ENCODE measurements at regions not wholly inside any gene's neighbourhood (a gene's known extent, or its start where the extent isn't known, plus 50 kb on each side); places are given as distances from the start of the nearest gene placed in this dataset.
"Not testable (repeated sequence)": the region's sequence is repeated elsewhere in the genome, so short reads cannot be mapped to it uniquely, and the experiment has no call there.

DNA sequence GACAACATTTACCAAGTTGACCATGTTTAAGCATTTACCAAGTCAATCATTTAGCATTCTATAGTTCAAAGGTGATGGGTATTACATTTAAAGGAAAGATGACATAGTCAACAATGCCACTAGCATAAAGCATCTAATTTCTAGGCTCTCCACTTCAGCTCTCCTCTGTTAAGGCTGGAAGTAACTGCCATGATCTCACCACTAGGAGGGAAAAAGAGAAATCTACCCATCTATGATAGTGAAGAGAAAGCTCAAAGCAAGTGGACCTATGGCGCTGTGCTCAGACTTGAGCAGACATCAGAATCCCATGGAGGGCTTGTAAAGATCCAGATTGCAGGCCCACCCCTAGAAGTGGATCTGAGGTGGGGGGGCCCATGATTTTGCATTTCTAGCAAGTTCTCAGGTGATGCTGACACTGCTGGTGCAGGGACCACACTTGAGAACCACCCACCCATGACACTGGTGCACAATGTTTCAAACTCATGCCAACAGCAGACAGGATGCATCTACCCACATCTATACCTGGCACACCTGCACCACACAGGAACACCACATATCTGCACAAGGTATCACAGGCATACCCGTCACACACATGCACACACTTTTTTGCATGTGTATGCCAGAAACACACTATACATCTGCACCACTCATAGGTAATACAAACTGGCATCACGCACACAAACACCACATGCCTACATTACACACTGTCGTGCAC is 392.9 kb upstream of the RUNX1 start:
- Mint-ChIP-seq H3K4me3 (no peak overlapping the region), H3K27ac (ENCODE audit: unreplicated experiment) (no peak overlapping the region), H3K27me3 (ENCODE audit: low read depth) (peaks cover 6% of the 10 kb centered on the region), H3K9me3 (no peaks in the 10 kb centered on the region), H3K4me1 (peaks cover 19% of the 10 kb centered on the region), H3K36me3 (ENCODE audit: low read depth) (no peaks in the 10 kb centered on the region)
- TF ChIP-seq, protein P1, sequence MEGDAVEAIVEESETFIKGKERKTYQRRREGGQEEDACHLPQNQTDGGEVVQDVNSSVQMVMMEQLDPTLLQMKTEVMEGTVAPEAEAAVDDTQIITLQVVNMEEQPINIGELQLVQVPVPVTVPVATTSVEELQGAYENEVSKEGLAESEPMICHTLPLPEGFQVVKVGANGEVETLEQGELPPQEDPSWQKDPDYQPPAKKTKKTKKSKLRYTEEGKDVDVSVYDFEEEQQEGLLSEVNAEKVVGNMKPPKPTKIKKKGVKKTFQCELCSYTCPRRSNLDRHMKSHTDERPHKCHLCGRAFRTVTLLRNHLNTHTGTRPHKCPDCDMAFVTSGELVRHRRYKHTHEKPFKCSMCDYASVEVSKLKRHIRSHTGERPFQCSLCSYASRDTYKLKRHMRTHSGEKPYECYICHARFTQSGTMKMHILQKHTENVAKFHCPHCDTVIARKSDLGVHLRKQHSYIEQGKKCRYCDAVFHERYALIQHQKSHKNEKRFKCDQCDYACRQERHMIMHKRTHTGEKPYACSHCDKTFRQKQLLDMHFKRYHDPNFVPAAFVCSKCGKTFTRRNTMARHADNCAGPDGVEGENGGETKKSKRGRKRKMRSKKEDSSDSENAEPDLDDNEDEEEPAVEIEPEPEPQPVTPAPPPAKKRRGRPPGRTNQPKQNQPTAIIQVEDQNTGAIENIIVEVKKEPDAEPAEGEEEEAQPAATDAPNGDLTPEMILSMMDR (conservative IDR thresholded peaks at IDR 0.05), result peak; percentile 29
- DNase-seq (ENCODE audit: low read depth, low spot score), result no peak

DNA sequence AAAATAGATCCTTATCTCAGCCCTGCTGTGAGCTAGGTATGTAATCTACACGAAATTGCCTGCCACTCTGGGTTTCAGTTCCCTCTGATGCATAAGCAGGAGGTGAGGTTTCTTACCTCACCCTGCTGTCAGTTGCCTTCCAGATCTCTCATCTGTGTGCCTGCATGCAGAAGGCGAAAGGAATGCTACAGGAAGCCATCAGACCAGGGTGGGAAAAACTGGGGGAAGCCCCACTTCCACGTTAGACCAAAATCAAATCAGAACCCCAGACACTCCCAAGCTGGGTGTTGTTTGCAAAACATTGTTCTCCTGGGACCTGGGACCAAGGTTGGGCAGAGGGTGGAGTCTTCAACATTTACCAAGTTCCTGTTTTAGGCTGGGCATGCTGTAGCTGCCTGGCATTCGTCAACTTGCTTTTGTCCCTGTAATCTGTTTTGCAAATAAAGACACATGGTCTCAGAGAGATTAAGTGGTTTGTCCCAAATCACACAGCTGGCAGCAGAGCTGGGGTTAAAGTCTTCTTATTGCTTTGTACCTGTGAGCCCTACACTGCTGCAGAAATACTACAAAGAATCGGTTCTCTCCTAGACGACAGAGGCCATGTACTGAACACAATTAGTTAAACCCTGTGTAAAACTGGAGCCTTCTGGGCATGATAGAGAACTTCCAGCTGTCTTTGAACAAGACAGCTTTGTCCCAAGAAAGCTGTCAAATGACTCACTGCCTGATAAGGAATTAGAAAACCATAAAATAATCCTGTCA is 389.7 kb upstream of the RUNX1 start:
- DNase-seq (ENCODE audit: low read depth, low spot score), result no peak
- TF ChIP-seq, protein P1 (conservative IDR thresholded peaks at IDR 0.05), result no peak
- no peaks in the 10 kb centered on the region for H3K9me3 Mint-ChIP-seq
- no peak overlapping the region for H3K4me3 Mint-ChIP-seq
- H3K27ac Mint-ChIP-seq (ENCODE audit: unreplicated experiment), result peak overlapping the region; percentile 17
- H3K27me3 Mint-ChIP-seq (ENCODE audit: low read depth), result no peaks in the 10 kb centered on the region
- H3K4me1 Mint-ChIP-seq, result peaks cover 19% of the 10 kb centered on the region
- no peaks in the 10 kb centered on the region for H3K36me3 Mint-ChIP-seq (ENCODE audit: low read depth)

DNA sequence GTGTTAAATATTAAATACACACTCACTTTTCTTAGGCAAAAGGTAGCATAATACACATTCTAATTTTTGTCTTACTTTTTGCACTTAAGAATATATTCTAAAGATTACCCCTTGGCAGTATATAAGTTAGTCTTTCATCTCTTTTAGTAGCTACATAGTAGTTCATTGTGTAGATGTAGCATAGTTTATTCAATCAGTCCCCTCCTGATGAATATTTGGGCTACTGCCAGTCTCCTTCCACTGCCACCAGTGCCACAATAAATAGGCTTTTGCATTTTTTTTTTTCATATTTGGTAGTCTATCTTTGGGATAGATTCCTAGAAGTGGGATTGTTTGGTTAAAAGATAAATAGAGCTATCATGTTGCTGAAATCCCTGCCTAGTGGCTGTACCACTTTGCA is 388.8 kb upstream of the RUNX1 start:
- Mint-ChIP-seq H3K9me3 (no peaks in the 10 kb centered on the region), H3K4me3 (no peak overlapping the region), H3K27ac (ENCODE audit: unreplicated experiment) (no peak overlapping the region), H3K27me3 (ENCODE audit: low read depth) (no peaks in the 10 kb centered on the region), H3K4me1 (peaks cover 19% of the 10 kb centered on the region), H3K36me3 (ENCODE audit: low read depth) (no peaks in the 10 kb centered on the region)
- TF ChIP-seq, protein P1 (conservative IDR thresholded peaks at IDR 0.05), result no peak
- no peak for DNase-seq (ENCODE audit: low read depth, low spot score)

DNA sequence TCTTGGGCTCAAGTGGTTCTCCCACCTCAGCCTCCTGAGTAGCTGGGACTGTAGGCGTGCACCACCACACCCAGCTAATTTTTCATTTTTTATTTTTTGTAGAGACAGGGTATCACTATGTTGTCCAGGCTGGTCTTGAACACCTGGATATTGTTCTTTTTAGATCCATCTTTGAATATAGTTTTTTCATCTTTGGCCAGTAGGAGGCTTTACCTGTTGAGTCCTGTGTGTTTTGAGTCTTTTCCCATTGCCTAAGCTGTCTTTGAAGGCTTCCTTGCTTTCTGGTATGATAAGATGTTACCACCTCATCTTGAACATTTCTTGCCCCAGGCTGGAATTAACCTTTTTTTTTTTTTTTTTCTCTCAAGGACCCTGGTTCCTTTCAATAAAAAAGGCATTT is 387.8 kb upstream of the RUNX1 start:
- no peaks in the 10 kb centered on the region for H3K27me3 Mint-ChIP-seq (ENCODE audit: low read depth)
- TF ChIP-seq, protein P1 (conservative IDR thresholded peaks at IDR 0.05), result peak; percentile 32
- H3K36me3 Mint-ChIP-seq (ENCODE audit: low read depth), result peaks cover 3% of the 10 kb centered on the region
- peaks cover 4% of the 10 kb centered on the region for H3K9me3 Mint-ChIP-seq
- peaks cover 19% of the 10 kb centered on the region for H3K4me1 Mint-ChIP-seq
- no peak overlapping the region for H3K4me3 Mint-ChIP-seq
- DNase-seq (ENCODE audit: low read depth, low spot score), result no peak
- H3K27ac Mint-ChIP-seq (ENCODE audit: unreplicated experiment), result no peak overlapping the region

DNA sequence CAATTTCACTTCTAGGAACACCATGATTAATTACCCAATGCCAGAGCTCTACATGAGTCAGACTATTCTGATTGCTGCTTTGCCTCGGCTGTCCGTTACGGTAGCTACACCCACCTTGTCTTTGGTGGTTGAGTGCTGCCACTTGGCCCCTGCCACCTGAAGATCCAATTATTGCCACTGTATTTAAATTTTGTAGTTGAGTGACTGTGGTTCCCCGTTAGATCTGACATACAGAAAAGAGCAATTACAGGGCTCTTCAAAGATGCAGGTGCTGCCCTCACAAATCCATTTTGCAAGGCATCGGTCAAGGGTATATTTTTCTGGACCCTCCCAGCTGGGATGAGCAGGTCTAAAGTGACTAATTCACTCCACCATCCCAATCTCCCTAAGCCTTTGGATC is 383.5 kb upstream of the RUNX1 start:
- not testable (repeated sequence) for H3K9me3 Mint-ChIP-seq; H3K4me3 Mint-ChIP-seq; H3K27ac Mint-ChIP-seq (ENCODE audit: unreplicated experiment); H3K27me3 Mint-ChIP-seq (ENCODE audit: low read depth); DNase-seq (ENCODE audit: low read depth, low spot score); H3K4me1 Mint-ChIP-seq; H3K36me3 Mint-ChIP-seq (ENCODE audit: low read depth)

DNA sequence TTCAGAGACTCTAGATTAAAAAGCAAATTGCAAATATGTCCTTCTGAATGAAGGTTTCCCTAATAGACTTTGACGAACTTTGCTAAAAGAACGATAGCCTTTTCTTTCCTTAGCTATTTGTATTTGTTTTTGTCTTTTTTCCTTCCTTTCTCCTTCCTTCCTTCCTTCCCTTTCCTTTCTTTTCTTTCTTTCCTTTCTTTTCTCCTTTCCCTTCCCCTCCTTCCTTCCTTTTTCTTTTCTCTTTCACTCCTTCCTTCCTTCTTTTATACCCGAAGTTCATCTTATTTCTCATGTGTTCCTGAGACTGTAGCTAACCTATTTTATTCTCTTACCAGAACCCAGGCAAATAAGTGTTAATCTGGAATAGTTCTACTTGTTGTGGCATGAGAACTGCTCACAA is 381.2 kb upstream of the RUNX1 start:
- Mint-ChIP-seq H3K27ac (ENCODE audit: unreplicated experiment) (no peak overlapping the region), H3K27me3 (ENCODE audit: low read depth) (peaks cover 9% of the 10 kb centered on the region), H3K4me3 (no peak overlapping the region), H3K36me3 (ENCODE audit: low read depth) (peaks cover 6% of the 10 kb centered on the region), H3K9me3 (peaks cover 7% of the 10 kb centered on the region), H3K4me1 (peaks cover 6% of the 10 kb centered on the region)
- no peak for DNase-seq (ENCODE audit: low read depth, low spot score)
- TF ChIP-seq, protein P1 (conservative IDR thresholded peaks at IDR 0.05), result no peak
